Naive thymus-derived CD8-positive, alpha-beta T cell (primary cell): ENCODE measurements at regions not wholly inside any gene's neighbourhood (a gene's known extent, or its start where the extent isn't known, plus 50 kb on each side); places are given as distances from the start of the nearest gene placed in this dataset.

Experiments
- ATAC-seq, 2 donors: fragments of 150-1000 bp; cut with Tn5 transposase in 1 of 2; sonication (Bioruptor Pico), chemical (Tn5 transposase) in 1 of 2; 1 replicate in 1 of 2; 2 replicates in 1 of 2; pipeline ENCODE4 v1.10.0; 2021; ENCODE audit warnings: mild to moderate bottlenecking in 2 of 2, moderate library complexity in 2 of 2
- POLR2A ChIA-PET: fragments of 350-600 bp; sonication (Branson Sonifier 250); formaldehyde crosslinking; loops from one replicate; lab custom pipeline; 2021; ENCODE audit warnings: antibody characterized with exemption; lab: Charles Lee
- DNase-seq, 10 donors: peaks; one replicate each; pipeline versions ENCODE4 v3.0.0 to v3.0.0-alpha.2; 2020 to 2022
- H3K27ac Mint-ChIP-seq, 10 donors: one replicate each; pipeline ENCODE4 v1.8.0; 2020 to 2022; ENCODE audit warnings: mild to moderate bottlenecking in 10 of 10, mixed read lengths in 10 of 10, moderate library complexity in 4 of 10, inconsistent platforms in 1 of 10
- H3K27me3 Mint-ChIP-seq, 5 donors: one replicate each; pipeline ENCODE4 v1.8.0; 2021 to 2022; ENCODE audit warnings: mixed read lengths in 5 of 5
- H3K36me3 Mint-ChIP-seq, 3 donors: one replicate each; pipeline ENCODE4 v1.8.0; 2020 to 2022; ENCODE audit warnings: mixed read lengths in 3 of 3, mild to moderate bottlenecking in 2 of 3, inconsistent platforms in 1 of 3
- H3K4me1 Mint-ChIP-seq, 4 donors: one replicate each; pipeline ENCODE4 v1.8.0; 2021 to 2022; ENCODE audit warnings: mixed read lengths in 4 of 4
- H3K4me3 Mint-ChIP-seq, 10 donors: one replicate each; pipeline ENCODE4 v1.8.0; 2020 to 2022; ENCODE audit warnings: mild to moderate bottlenecking in 10 of 10, mixed read lengths in 10 of 10, moderate library complexity in 6 of 10, inconsistent platforms in 1 of 10
- H3K9me3 Mint-ChIP-seq, 9 donors: one replicate each; pipeline ENCODE4 v1.8.0; 2020 to 2022; ENCODE audit warnings: mixed read lengths in 9 of 9, mild to moderate bottlenecking in 3 of 9, inconsistent platforms in 1 of 9, moderate library complexity in 1 of 9

- H3K4me3 Mint-ChIP-seq, result no peak overlapping the region
- POLR2A ChIA-PET, result no interaction called here
- peaks cover 6 to 38% (median 17%) of the 10 kb centered on the region in 5 donors for H3K27me3 Mint-ChIP-seq
- H3K9me3 Mint-ChIP-seq, result peaks cover 0 to 4% (median 0%) of the 10 kb centered on the region in 9 donors
- no peak overlapping the region for H3K27ac Mint-ChIP-seq
- DNase-seq (no peak), ATAC-seq (no peak)
- no peaks in the 10 kb centered on the region for H3K4me1 Mint-ChIP-seq
- H3K36me3 Mint-ChIP-seq, result no peaks in the 10 kb centered on the region
Observed at GRCh38 chr5:5695266-5695665, 272.8 kb downstream of the ICE1 start.

DNA sequence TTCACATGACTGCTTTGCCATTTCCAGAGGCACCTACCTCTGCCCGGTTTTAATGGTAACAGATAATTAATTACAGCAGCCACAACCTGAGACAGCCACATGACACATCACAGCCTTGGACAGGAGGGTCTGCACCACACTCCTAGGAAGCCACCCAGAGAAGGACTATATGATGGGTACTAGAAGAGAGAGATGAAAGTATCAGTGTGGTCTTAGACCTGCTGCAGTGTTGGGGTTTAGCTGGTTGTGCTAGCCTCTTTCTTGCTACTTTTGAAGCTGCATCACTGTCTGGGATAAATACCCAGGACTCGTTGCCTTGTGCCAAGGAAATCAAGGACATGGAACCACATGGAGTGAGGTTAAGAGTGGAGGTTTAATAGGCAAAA, 266.4 kb downstream of the ICE1 start:
- no peak overlapping the region for H3K4me3 Mint-ChIP-seq
- no peaks in the 10 kb centered on the region for H3K4me1 Mint-ChIP-seq
- POLR2A ChIA-PET, result no interaction called here
- H3K9me3 Mint-ChIP-seq, result peaks cover 0 to 4% (median 0%) of the 10 kb centered on the region in 9 donors
- H3K27me3 Mint-ChIP-seq, result peaks cover 12 to 54% (median 27%) of the 10 kb centered on the region in 5 donors
- H3K36me3 Mint-ChIP-seq, result peaks cover 0 to 1% (median 0%) of the 10 kb centered on the region in 3 donors
- ATAC-seq (no peak), DNase-seq (no peak)
- no peak overlapping the region for H3K27ac Mint-ChIP-seq

DNA sequence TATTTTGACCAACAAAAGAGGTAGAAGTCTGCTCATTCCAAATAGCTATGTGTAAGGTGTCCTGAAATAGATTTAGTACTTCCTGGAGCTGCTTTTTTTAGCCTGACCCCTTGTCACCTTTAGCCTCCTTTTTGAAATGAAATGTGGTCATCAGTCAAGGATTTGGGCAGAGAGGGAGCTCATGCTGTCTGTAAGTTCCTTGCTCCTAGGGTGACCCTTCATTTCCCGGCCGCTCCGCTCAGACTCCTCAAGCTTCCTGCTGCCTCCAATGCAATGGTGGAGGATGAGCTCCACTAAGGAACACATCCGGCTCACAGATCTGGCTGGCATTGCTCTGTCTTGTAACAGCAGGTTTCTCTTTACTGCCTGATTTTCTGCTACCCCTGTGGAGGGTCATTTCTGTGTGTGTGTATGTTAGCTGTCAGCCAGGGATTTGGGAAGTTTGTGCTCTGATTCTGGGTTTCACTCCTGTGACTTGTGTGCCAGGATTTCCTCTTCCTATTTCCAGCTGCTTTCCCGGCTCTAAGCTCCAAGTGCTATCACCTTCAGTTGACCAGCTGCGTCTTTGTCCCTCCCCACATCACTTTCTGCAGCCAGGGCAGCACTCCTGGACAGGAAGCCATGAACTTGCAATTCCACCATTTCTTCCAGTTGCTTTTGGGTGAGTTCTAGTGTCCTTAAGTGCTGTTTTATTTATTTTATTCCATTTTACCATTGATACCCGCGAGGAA, 265.9 kb downstream of the ICE1 start:
- H3K27me3 Mint-ChIP-seq, result peaks cover 12 to 54% (median 27%) of the 10 kb centered on the region in 5 donors
- H3K4me3 Mint-ChIP-seq, result peak overlapping the region in 1 of 10 donors; percentile 3
- H3K9me3 Mint-ChIP-seq, result peaks cover 0 to 10% (median 2%) of the 10 kb centered on the region in 9 donors
- POLR2A ChIA-PET, result no interaction called here
- no peak for DNase-seq
- ATAC-seq, result no peak
- H3K4me1 Mint-ChIP-seq, result no peaks in the 10 kb centered on the region
- no peak overlapping the region for H3K27ac Mint-ChIP-seq
- peaks cover 0 to 6% (median 0%) of the 10 kb centered on the region in 3 donors for H3K36me3 Mint-ChIP-seq

GRCh38 chr5:5687113-5687512, 264.6 kb downstream of the ICE1 start:
- H3K27ac Mint-ChIP-seq, result no peak overlapping the region
- H3K36me3 Mint-ChIP-seq, result peaks cover 0 to 6% (median 0%) of the 10 kb centered on the region in 3 donors
- peaks cover 12 to 52% (median 27%) of the 10 kb centered on the region in 5 donors for H3K27me3 Mint-ChIP-seq
- POLR2A ChIA-PET, result no interaction called here
- ATAC-seq, result no peak
- H3K4me1 Mint-ChIP-seq, result no peaks in the 10 kb centered on the region
- DNase-seq, result no peak
- no peak overlapping the region for H3K4me3 Mint-ChIP-seq
- H3K9me3 Mint-ChIP-seq, result peaks cover 0 to 19% (median 5%) of the 10 kb centered on the region in 9 donors

- ATAC-seq (no peak), DNase-seq (no peak)
- Mint-ChIP-seq H3K9me3 (peaks cover 0 to 19% (median 5%) of the 10 kb centered on the region in 9 donors), H3K36me3 (peaks cover 0 to 6% (median 0%) of the 10 kb centered on the region in 3 donors), H3K4me3 (no peak overlapping the region), H3K27ac (no peak overlapping the region), H3K4me1 (no peaks in the 10 kb centered on the region), H3K27me3 (peaks cover 9 to 45% (median 27%) of the 10 kb centered on the region in 5 donors)
- POLR2A ChIA-PET, result no interaction called here
Observed at GRCh38 chr5:5686356-5686755, 263.9 kb downstream of the ICE1 start.

GRCh38 chr5:5685737-5686136, 263.3 kb downstream of the ICE1 start:
- Mint-ChIP-seq H3K9me3 (peaks cover 0 to 19% (median 5%) of the 10 kb centered on the region in 9 donors), H3K27me3 (peaks cover 9 to 45% (median 24%) of the 10 kb centered on the region in 5 donors), H3K4me3 (no peak overlapping the region), H3K36me3 (peaks cover 0 to 6% (median 0%) of the 10 kb centered on the region in 3 donors), H3K4me1 (no peaks in the 10 kb centered on the region), H3K27ac (no peak overlapping the region)
- ATAC-seq, result no peak
- POLR2A ChIA-PET, result no interaction called here
- no peak for DNase-seq

DNA sequence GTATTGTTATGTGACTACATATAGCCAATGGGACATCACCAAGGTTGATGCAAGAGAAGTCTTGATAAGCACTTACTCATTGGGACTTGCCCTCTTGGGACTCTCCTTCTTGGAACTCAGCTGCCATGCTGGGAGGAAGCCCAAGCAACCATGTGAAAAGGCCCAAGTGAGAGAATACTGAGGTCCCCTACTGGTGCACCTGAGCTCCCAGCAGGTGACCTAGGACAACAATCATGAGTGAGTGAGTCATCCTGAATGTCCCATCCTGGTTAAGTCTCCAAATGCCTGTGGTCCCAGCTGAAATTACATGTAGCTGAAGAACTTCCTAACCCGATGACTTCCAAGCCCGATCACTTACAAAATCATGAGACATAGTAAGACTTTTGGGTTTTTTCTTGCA, 260.7 kb downstream of the ICE1 start:
- peaks cover 0 to 6% (median 0%) of the 10 kb centered on the region in 3 donors for H3K36me3 Mint-ChIP-seq
- no peak for ATAC-seq
- no peaks in the 10 kb centered on the region for H3K4me1 Mint-ChIP-seq

DNA sequence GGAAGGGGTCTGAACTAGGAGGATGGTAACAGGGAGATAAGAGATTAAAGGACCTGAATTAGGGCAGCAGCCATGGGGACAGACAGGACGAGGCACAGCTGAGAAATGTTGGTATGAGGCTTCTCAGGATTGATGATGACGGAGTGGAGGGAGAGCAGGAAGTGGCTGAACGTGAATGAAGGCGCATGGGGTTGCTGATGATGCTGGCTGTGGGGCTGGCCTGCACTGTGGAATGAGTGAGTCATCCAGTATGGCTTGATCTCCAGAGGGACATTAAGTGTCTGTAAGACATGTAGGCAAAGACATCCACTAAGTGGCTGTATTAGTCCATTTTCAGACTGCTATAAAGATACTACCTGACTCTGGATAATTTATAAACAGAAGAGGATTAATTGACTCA, 256.4 kb downstream of the ICE1 start:
- H3K27ac Mint-ChIP-seq, result no peak overlapping the region
- POLR2A ChIA-PET, result no interaction called here
- peaks cover 0 to 4% (median 0%) of the 10 kb centered on the region in 3 donors for H3K36me3 Mint-ChIP-seq
- DNase-seq (no peak), ATAC-seq (no peak)
- no peaks in the 10 kb centered on the region for H3K4me1 Mint-ChIP-seq
- peaks cover 3 to 29% (median 9%) of the 10 kb centered on the region in 5 donors for H3K27me3 Mint-ChIP-seq
- peaks cover 0 to 30% (median 7%) of the 10 kb centered on the region in 9 donors for H3K9me3 Mint-ChIP-seq
- no peak overlapping the region for H3K4me3 Mint-ChIP-seq

More for the DNA sequence above, 260.7 kb downstream of the ICE1 start:
- Mint-ChIP-seq H3K27ac (no peak overlapping the region), H3K9me3 (peaks cover 0 to 26% (median 5%) of the 10 kb centered on the region in 9 donors), H3K4me3 (no peak overlapping the region), H3K27me3 (peaks cover 7 to 32% (median 13%) of the 10 kb centered on the region in 5 donors)
- POLR2A ChIA-PET, result no interaction called here
- DNase-seq, result no peak

DNA sequence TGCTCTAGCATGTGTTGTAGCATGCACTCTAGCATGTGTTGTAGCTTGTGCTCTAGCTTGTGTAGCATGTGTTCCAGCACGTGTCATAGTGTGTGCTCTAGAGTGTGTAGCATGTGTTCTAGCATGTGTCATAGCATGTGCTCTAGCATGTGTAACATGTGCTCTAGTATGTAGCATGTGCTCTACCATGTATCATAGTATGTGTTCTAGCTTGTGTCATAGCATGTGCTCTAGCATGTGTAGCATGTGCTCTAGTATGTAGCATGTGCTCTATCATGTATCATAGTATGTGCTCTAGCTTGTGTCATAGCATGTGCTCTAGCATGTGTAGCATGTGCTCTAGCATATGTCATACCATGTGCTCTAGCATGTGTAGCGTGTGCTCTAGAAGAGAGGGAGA, 255.3 kb downstream of the ICE1 start:
- DNase-seq, result no peak
- Mint-ChIP-seq H3K27ac (no peak overlapping the region), H3K36me3 (no peaks in the 10 kb centered on the region), H3K27me3 (peaks cover 3 to 24% (median 9%) of the 10 kb centered on the region in 5 donors), H3K9me3 (peaks cover 0 to 18% (median under 1%) of the 10 kb centered on the region in 9 donors), H3K4me1 (no peaks in the 10 kb centered on the region), H3K4me3 (no peak overlapping the region)
- no peak for ATAC-seq
- POLR2A ChIA-PET, result no interaction called here

DNA sequence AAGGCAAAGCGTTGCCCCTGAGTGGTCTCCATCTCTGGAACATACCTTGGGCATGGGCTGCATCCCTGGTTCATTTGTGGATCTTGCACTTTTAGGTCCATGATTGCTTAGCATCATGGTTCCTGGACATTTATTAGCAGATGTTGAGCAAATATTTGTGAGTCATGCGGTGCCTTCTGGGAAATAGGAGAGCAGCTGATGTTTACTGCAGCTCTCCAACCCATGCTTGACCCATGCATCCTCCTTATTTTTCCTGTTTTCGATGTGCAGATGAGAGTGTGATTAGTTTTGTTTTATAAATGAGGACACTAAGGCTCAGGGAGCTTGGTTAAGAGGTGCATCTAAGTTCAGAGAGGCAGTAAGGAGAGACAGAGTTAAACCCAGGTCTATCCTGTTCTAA, 253.7 kb downstream of the ICE1 start:
- no peaks in the 10 kb centered on the region for H3K36me3 Mint-ChIP-seq
- H3K9me3 Mint-ChIP-seq, result peaks cover 0 to 17% (median 0%) of the 10 kb centered on the region in 9 donors
- H3K27ac Mint-ChIP-seq, result peak overlapping the region in 1 of 10 donors; percentile 45
- H3K4me3 Mint-ChIP-seq, result no peak overlapping the region
- peaks cover 3 to 24% (median 9%) of the 10 kb centered on the region in 5 donors for H3K27me3 Mint-ChIP-seq
- DNase-seq, result no peak
- POLR2A ChIA-PET, result no interaction called here
- ATAC-seq, result no peak
- no peaks in the 10 kb centered on the region for H3K4me1 Mint-ChIP-seq

GRCh38 chr5:5675511-5675910, 253.0 kb downstream of the ICE1 start:
- POLR2A ChIA-PET, result no interaction called here
- no peaks in the 10 kb centered on the region for H3K36me3 Mint-ChIP-seq
- DNase-seq, result no peak
- H3K9me3 Mint-ChIP-seq, result peaks cover 0 to 17% (median 0%) of the 10 kb centered on the region in 9 donors
- H3K4me3 Mint-ChIP-seq, result no peak overlapping the region
- no peak overlapping the region for H3K27ac Mint-ChIP-seq
- H3K27me3 Mint-ChIP-seq, result peaks cover 3 to 24% (median 9%) of the 10 kb centered on the region in 5 donors
- no peak for ATAC-seq
- H3K4me1 Mint-ChIP-seq, result no peaks in the 10 kb centered on the region

GRCh38 chr5:5671823-5672222, 249.3 kb downstream of the ICE1 start:
- peaks cover 0 to 3% (median 0%) of the 10 kb centered on the region in 9 donors for H3K9me3 Mint-ChIP-seq
- H3K4me1 Mint-ChIP-seq, result no peaks in the 10 kb centered on the region
- H3K4me3 Mint-ChIP-seq, result no peak overlapping the region
- no peak overlapping the region for H3K27ac Mint-ChIP-seq
- POLR2A ChIA-PET, result no interaction called here
- H3K36me3 Mint-ChIP-seq, result no peaks in the 10 kb centered on the region
- no peak for ATAC-seq
- DNase-seq, result no peak
- H3K27me3 Mint-ChIP-seq, result peaks cover 0 to 12% (median 5%) of the 10 kb centered on the region in 5 donors

GRCh38 chr5:5667136-5667554, 244.7 kb downstream of the ICE1 start:
- POLR2A ChIA-PET, result no interaction called here
- no peak overlapping the region for H3K27ac Mint-ChIP-seq
- DNase-seq, result no peak
- peaks cover 5 to 41% (median 7%) of the 10 kb centered on the region in 5 donors for H3K27me3 Mint-ChIP-seq
- no peaks in the 10 kb centered on the region for H3K36me3 Mint-ChIP-seq
- no peak for ATAC-seq
- H3K4me1 Mint-ChIP-seq, result peaks cover 0 to 3% (median 0%) of the 10 kb centered on the region in 4 donors
- H3K9me3 Mint-ChIP-seq, result no peaks in the 10 kb centered on the region
- no peak overlapping the region for H3K4me3 Mint-ChIP-seq
